Hepatocyte (in vitro differentiated cells): ENCODE measurements at regions not wholly inside any gene's neighbourhood (a gene's known extent, or its start where the extent isn't known, plus 50 kb on each side); places are given as distances from the start of the nearest gene placed in this dataset.

Experiments
- CTCF ChIP-seq: fragments of 200-600 bp; sonication (generic); IDR thresholded peaks from 2 replicates; pipeline ENCODE4 v1.5.1; 2016; ENCODE audit warnings: antibody characterized with exemption, mild to moderate bottlenecking; ENCODE audit not compliant: poor library complexity
- EZH2 ChIP-seq: fragments of 200-600 bp; sonication (generic); IDR thresholded peaks from 2 replicates; pipeline ENCODE4 v1.6.1; 2016; ENCODE audit warnings: antibody characterized with exemption, mild to moderate bottlenecking, borderline replicate concordance
- EZH2phosphoT487 ChIP-seq: fragments of 200-600 bp; sonication (generic); IDR thresholded peaks from one replicate; pipeline ENCODE4 v1.6.1; 2018; ENCODE audit warnings: antibody characterized with exemption, mild to moderate bottlenecking, low read depth, moderate library complexity; ENCODE audit not compliant: unreplicated experiment, severe bottlenecking

- no peak for TF ChIP-seq CTCF
- no peak for TF ChIP-seq EZH2
- TF ChIP-seq EZH2phosphoT487 = no peak
These were observed 449.9 kb downstream of the OTOL1 start for GRCh38 chr3:161946443-161946960.
